Small intestine (tissue), 7 donors: ENCODE measurements at regions not wholly inside any gene's neighbourhood (a gene's known extent, or its start where the extent isn't known, plus 50 kb on each side); places are given as distances from the start of the nearest gene placed in this dataset.

Experiments used
- DNase-seq, 2 donors: peaks; one replicate each; pipeline versions ENCODE4 v3.0.0 to v3.0.0-alpha.2; 2013
- FAIRE-seq: peaks from 2 replicates; lab custom pipeline; 2012; peaks lifted over from hg19 to GRCh38; lab: Jason Lieb, UNC
- H3K27ac ChIP-seq, 3 donors: one replicate each; pipeline ENCODE4 v1.5.1; 2013; ENCODE audit warnings: low read length in 2 of 3, mild to moderate bottlenecking in 2 of 3, control low read depth in 1 of 3, inconsistent platforms in 1 of 3, low read depth in 1 of 3, moderate library complexity in 1 of 3
- H3K27me3 ChIP-seq, 3 donors: one replicate each; pipeline ENCODE4 v1.6.1; 2013; ENCODE audit warnings: low read length in 3 of 3, inconsistent platforms in 1 of 3; ENCODE audit not compliant: control insufficient read depth in 3 of 3, insufficient read depth in 3 of 3
- H3K36me3 ChIP-seq, 3 donors: one replicate each; pipeline ENCODE4 v1.6.1; 2013; ENCODE audit warnings: low read length in 3 of 3, inconsistent platforms in 1 of 3, low read depth in 1 of 3, mild to moderate bottlenecking in 1 of 3, moderate library complexity in 1 of 3; ENCODE audit not compliant: control insufficient read depth in 3 of 3, insufficient read depth in 2 of 3
- H3K4me1 ChIP-seq, 3 donors: one replicate each; pipeline ENCODE4 v1.6.1; 2013; ENCODE audit warnings: low read length in 2 of 3, inconsistent platforms in 1 of 3, low read depth in 1 of 3, mild to moderate bottlenecking in 1 of 3, moderate library complexity in 1 of 3; ENCODE audit not compliant: control insufficient read depth in 3 of 3, insufficient read depth in 2 of 3
- H3K4me3 ChIP-seq, 3 donors: one replicate each; pipeline ENCODE4 v1.5.1; 2013; ENCODE audit warnings: low read length in 3 of 3, control low read depth in 1 of 3, inconsistent platforms in 1 of 3, low read depth in 1 of 3, mild to moderate bottlenecking in 1 of 3, moderate library complexity in 1 of 3
- H3K9me3 ChIP-seq, 2 donors: one replicate each; pipeline ENCODE4 v1.6.1; 2013; ENCODE audit warnings: low read depth in 1 of 2, low read length in 1 of 2; ENCODE audit not compliant: control insufficient read depth in 2 of 2, insufficient read depth in 1 of 2
- WGBS, 3 donors: extraction: QIAGEN DNeasy Blood & Tissue Kit; methylation state at CpG; one replicate each; pipeline ENCODE4 v1.1.7; 2013; 5-methylcytosine and 5-hydroxymethylcytosine counted together
- donor health status: healthy with polysubstance abuse.
- donor health status: control.
- donor health status: control.
- donor health status: Bipolar disorder and iron deficiency.
- donor health status: healthy.

GRCh38 chr18:78080081-78080480, 830.4 kb downstream of the GALR1 start:
- WGBS, 3 donors = 90 to 91% (median 91%) methylated on average over 13 of the region's 13 CpGs
- H3K4me3 ChIP-seq = no peak overlapping the region
- H3K27ac ChIP-seq = no peak overlapping the region
- H3K9me3 ChIP-seq = peaks cover 0 to under 1% of the 10 kb centered on the region in 2 donors
- H3K4me1 ChIP-seq = no peaks in the 10 kb centered on the region
- DNase-seq (no peak), FAIRE-seq (no peak)
- no peaks in the 10 kb centered on the region for H3K36me3 ChIP-seq
- H3K27me3 ChIP-seq = no peaks in the 10 kb centered on the region

- no peaks in the 10 kb centered on the region for H3K4me1 ChIP-seq
- 73 to 93% (median 74%) methylated on average over 5 of the region's 5 CpGs for WGBS, 3 donors
- H3K4me3 ChIP-seq = no peak overlapping the region
- no peaks in the 10 kb centered on the region for H3K27me3 ChIP-seq
- FAIRE-seq = no peak
- H3K9me3 ChIP-seq = peaks cover 0 to 4% of the 10 kb centered on the region in 2 donors
- no peak for DNase-seq
- H3K27ac ChIP-seq = no peak overlapping the region
- no peaks in the 10 kb centered on the region for H3K36me3 ChIP-seq
Observed at GRCh38 chr18:78080761-78081160, 831.1 kb downstream of the GALR1 start.

GRCh38 chr18:78082816-78083215, 833.2 kb downstream of the GALR1 start:
- Histone ChIP-seq H3K4me1 (no peaks in the 10 kb centered on the region), H3K4me3 (no peak overlapping the region), H3K27me3 (no peaks in the 10 kb centered on the region), H3K9me3 (peaks cover 0 to 4% of the 10 kb centered on the region in 2 donors), H3K27ac (no peak overlapping the region), H3K36me3 (no peaks in the 10 kb centered on the region)
- DNase-seq = no peak
- 70 to 73% (median 70%) methylated on average over 7 of the region's 7 CpGs for WGBS, 3 donors
- no peak for FAIRE-seq

GRCh38 chr18:78085241-78086185, 835.9 kb downstream of the GALR1 start:
- FAIRE-seq (no peak), DNase-seq (no peak)
- 90 to 93% (median 92%) methylated on average over 43 of the region's 43 CpGs for WGBS, 3 donors
- H3K4me1 ChIP-seq = no peaks in the 10 kb centered on the region
- peaks cover 0 to 4% of the 10 kb centered on the region in 2 donors for H3K9me3 ChIP-seq
- H3K36me3 ChIP-seq = no peaks in the 10 kb centered on the region
- H3K27me3 ChIP-seq = no peaks in the 10 kb centered on the region
- no peak overlapping the region for H3K27ac ChIP-seq
- H3K4me3 ChIP-seq = no peak overlapping the region

- Histone ChIP-seq H3K9me3 (peaks cover 0 to 4% of the 10 kb centered on the region in 2 donors), H3K4me3 (no peak overlapping the region), H3K36me3 (no peaks in the 10 kb centered on the region), H3K27ac (no peak overlapping the region), H3K4me1 (no peaks in the 10 kb centered on the region), H3K27me3 (no peaks in the 10 kb centered on the region)
- 89 to 92% (median 90%) methylated on average over 10 of the region's 10 CpGs for WGBS, 3 donors
- DNase-seq (no peak), FAIRE-seq (no peak)
Observed at GRCh38 chr18:78086931-78087330, 837.3 kb downstream of the GALR1 start.

GRCh38 chr18:78087338-78087737, 837.7 kb downstream of the GALR1 start:
- no peaks in the 10 kb centered on the region for H3K27me3 ChIP-seq
- H3K4me1 ChIP-seq = no peaks in the 10 kb centered on the region
- peaks cover 0 to 4% of the 10 kb centered on the region in 2 donors for H3K9me3 ChIP-seq
- H3K27ac ChIP-seq = no peak overlapping the region
- FAIRE-seq = no peak
- no peak overlapping the region for H3K4me3 ChIP-seq
- no peaks in the 10 kb centered on the region for H3K36me3 ChIP-seq
- DNase-seq = no peak
- 81 to 90% (median 85%) methylated on average over 2 of the region's 2 CpGs for WGBS, 3 donors

- Histone ChIP-seq H3K9me3 (no peaks in the 10 kb centered on the region), H3K4me1 (no peaks in the 10 kb centered on the region), H3K36me3 (no peaks in the 10 kb centered on the region), H3K27ac (no peak overlapping the region), H3K27me3 (no peaks in the 10 kb centered on the region), H3K4me3 (no peak overlapping the region)
- FAIRE-seq (no peak), DNase-seq (peak in 1 of 2 donors; percentile 3)
- WGBS, 3 donors = 65 to 82% (median 75%) methylated on average over 11 of the region's 11 CpGs
Observed at GRCh38 chr18:78090584-78090983, 840.9 kb downstream of the GALR1 start.

GRCh38 chr18:78092901-78093300, 843.3 kb downstream of the GALR1 start:
- no peaks in the 10 kb centered on the region for H3K27me3 ChIP-seq
- peaks cover 0 to 4% of the 10 kb centered on the region in 2 donors for H3K9me3 ChIP-seq
- H3K36me3 ChIP-seq = no peaks in the 10 kb centered on the region
- no peak overlapping the region for H3K4me3 ChIP-seq
- no peak for FAIRE-seq
- no peak for DNase-seq
- H3K27ac ChIP-seq = no peak overlapping the region
- 72 to 85% (median 84%) methylated on average over 2 of the region's 2 CpGs for WGBS, 3 donors
- no peaks in the 10 kb centered on the region for H3K4me1 ChIP-seq
